Midbrain (tissue), 1 donor: ENCODE measurements at regions not wholly inside any gene's neighbourhood (a gene's known extent, or its start where the extent isn't known, plus 50 kb on each side); places are given as distances from the start of the nearest gene placed in this dataset.
"Not testable (repeated sequence)": the region's sequence is repeated elsewhere in the genome, so short reads cannot be mapped to it uniquely, and the experiment has no call there.

Source experiments
- DNase-seq: peaks from one replicate; lab custom pipeline; 2025; lab: John Stamatoyannopoulos, UW

DNA sequence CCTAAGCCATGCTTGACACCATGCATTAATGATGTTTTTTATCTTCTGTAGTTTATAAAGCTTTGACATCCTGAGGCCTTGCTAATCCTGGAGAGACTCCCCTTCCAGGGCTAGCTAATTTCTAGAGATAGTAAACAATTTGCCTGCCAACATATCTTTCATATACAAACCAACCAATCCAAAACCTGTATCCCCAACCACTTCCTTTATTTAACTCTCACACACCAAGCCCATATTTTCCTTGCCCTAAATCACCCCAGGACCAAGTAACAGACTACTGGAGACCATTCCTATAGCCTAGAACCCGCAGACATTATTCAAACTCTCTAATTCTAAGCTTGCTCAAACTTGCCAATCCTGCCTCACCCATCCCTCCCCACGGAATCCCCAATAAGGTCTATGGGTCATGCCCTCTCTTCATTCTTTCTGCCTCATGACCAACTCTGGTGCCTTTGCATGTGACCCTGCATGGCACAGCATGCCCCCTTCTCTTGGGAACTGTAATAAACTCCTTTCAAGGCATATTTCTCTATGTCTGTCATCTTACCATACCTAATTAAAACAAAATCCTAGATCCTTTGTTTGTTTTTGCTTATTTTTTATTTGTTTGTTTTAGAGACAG, 116.6 kb upstream of the CACUL1 start:
- DNase-seq = no peak

DNA sequence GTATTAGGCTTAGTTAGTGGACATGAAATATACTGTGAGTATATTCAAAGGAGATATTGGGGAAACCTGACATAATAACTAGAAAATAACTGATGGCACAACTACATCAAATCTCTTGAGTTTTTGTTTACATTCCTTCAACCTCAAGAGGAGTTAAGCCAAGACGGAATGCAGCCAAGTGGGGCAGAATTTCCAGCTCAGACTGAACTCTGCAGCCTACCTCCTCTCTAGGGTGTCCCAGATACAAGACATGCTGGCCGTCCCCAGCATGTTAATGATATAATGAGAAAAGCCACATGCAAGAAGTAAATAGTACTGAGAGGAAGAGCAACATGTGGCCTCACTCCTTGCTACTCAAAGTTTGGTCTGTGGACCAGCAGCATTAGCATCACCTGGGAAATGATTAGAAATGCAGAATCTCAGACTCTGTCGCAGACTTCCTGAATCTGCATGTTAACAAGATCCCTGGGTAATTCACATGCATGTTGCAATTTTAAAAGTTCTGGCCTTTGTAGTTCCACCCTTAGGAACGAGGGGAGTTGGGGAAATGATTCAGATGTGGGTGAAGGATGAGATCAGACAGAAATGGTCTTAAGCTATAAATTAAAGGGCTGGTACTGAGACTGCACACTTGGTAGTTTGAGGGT, 118.4 kb upstream of the CACUL1 start:
- DNase-seq = no peak

DNA sequence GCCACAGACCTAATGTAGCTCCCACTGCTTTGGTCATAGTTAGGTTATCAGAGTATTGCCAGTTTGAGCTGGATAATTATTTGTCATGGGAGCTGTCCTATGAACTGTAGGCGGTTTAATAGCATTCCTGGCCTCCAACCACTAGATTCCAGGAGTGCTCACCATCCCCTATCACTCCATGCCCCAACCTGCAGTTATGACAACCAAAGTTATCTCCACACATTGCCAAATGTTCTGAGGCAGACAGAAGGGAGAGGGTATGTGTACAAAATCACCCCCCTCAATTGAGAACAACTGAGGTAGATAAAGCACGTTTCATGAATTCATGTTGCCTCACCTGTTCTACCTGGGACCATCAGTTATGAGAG, 119.0 kb upstream of the CACUL1 start:
- no peak for DNase-seq

DNA sequence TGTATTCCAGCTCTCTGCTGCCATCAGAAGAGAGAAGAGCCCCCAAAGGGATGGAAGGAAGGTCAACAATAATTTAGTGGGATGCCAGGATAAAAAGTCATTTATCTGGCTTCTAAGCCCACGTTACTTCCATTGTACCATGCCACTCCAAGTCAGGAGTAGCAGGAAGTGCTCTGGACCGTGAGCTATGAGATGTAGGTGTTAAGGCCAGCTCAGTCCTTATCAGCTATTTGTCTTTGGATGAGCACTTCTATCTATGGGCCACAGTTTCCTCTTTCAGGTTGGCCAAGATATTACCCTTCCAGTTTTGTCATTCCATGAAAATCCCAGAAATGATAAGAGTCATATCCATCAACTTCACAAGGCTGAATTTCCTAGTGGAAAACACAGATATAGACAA, 119.4 kb upstream of the CACUL1 start:
- DNase-seq = no peak

DNA sequence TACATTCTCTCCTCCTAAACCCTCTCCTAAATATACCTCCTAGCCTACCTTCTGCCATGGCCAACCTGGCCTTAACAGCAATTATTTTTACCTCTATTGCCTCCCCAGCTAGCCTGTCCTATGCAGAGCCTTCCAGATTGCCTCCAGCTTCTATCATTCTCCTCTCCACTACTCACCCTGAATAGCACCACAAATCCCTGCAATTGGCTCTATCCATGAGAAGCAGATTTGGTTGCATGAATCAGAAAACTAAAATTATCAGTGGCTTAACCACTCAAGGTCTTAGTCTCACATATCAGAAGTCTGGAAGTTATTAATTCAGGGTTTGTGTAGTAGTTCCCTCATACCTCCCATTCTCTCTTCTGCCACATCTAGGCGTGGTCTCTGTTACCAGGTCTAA, 120.3 kb upstream of the CACUL1 start:
- no peak for DNase-seq

DNA sequence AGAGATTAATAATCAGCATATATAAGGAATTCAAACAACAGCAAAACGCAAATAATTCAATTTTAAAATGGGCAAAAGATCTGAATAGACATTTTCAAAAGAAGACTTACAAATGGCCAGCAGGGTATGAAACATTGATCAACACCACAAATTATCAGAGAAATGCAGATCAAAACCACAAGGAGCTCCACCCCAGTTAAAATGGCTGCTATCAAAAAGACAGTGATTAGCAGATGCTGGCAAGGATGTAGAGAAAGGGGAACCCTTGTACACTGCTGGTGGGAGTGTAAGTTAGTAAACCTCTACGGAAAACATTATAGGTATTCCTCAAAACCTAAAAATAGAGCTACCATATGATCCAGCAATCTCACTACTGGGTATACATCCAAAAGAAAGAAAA, 128.0 kb upstream of the CACUL1 start:
- no peak for DNase-seq

DNA sequence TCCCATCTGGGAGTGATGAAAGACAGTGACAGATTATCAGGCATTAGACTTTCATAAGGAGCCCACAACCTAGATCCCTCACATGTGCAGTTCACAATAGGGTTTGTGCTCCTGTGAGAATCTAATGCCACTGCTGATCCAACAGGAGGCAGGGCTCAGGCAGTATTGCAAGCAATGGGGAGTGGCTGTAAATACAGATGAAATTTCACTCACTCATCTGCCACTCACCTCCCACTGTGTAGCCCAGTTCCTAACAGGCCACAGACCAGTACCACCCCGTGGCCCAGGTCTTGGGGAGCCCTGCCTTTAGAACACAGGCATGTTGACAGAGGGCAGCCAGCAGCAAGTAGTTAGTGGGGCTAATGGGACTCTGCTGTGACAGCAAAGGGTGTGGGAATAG, 137.3 kb upstream of the NANOS1 start:
- DNase-seq = no peak

DNA sequence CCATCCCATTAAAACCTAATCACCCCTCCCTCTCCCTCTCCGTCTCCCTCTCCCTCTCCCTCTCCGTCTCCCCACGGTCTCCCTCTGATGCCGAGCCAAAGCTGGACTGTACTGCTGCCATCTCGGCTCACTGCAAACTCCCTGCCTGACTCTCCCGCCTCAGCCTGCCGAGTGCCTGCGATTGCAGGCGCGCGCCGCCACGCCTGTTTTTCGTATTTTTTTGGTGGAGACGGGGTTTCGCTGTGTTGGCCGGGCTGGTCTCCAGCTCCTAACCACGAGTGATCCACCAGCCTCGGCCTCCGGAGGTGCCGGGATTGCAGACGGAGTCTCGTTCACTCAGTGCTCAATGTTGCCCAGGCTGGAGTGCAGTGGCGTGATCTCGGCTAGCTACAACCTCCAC, 134.6 kb upstream of the NANOS1 start:
- not testable (repeated sequence) for DNase-seq

DNA sequence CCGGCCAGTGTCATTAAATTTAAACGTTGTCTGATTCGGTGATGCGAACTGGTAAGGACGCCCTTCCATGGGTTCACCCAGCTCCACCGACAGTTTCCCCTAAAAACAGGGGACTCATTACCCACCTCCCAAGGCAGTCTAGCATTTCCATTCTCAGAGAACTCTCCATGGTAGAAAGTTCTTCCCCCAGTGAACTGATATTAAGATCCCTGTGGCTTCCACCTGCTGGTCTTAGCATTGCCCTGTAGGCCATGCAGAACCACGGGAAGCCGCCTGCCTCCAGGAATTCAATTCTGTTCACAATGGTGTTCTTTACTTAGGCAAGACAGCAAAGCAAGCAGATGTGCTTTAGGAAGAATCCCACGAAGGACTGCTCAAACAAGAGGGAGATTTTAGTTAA, 128.9 kb upstream of the NANOS1 start:
- no peak for DNase-seq

DNA sequence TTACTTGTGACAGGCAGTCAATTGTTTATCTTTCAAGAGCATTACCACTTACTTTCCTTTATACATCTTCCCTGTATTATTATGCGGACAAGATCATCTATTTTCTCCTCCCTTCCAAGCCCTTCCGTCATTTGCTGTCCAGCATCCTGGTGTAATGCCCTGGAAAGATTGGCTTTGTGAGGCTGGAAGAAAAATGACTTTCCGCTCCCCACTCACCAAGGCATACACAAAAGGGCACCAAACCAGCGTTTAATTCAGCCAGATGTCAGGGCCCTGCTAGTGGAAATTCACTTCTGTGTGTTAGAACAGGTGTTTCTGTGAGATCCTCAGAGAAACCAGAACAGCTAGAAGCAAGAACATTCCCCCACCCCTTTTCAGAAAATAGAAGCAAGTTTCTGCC, 128.1 kb upstream of the NANOS1 start:
- no peak for DNase-seq

DNA sequence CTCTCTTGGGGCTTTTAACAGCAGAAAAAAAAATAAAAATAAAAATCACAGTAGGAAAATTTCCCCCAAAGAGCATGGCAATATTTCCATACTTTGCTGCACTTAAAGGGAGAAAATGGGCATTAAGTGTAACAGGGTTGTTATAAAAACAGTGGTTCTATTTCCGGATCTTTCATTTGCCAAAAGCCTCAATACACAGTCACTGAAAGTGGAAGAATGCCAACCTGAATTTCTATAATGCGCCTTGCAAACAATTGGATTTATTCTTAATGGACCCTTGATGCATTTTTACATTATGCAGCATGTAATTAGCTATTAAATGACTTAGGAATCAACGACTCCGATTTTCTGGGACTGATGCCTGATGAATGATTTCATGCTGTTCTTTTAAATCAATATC, 127.6 kb upstream of the NANOS1 start:
- DNase-seq = no peak

DNA sequence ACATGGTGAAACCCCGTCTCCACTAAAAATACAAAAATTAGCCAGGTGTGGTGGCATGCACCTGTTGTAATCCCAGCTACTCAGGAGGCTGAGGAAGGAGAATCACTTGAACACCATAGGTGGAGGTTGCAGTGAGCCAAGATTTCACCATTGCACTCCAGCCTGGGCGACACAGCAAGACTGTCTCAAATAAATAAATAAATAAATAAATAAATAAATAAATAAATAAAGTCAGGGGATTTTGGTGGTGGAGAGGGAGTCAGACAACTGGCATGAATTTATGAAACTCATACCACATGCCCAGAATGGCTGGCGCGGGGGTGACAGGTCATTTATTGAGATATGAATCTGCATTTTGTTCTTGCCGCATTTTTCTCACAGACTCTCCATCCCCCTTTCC, 126.9 kb upstream of the NANOS1 start:
- not testable (repeated sequence) for DNase-seq

DNA sequence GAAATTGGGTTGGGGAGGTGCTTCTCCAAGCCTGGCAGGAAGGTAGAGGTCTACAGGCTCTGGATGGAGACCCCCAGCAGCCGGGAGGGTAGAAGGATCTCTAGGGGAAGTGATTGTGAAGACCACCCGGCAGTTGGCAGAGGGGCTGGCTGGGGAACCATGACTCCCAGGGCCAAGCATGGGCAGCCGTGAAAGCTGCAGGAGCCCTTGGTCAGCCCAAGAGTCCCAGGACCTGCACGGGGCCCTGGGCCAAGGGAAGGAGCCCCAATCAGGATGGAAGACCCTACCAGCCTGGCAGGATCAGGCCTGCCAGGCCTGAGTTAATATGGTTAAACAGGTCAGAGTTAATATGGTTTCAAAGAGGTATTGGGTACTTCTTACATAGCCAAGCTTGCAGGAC, 126.3 kb upstream of the NANOS1 start:
- DNase-seq = no peak

DNA sequence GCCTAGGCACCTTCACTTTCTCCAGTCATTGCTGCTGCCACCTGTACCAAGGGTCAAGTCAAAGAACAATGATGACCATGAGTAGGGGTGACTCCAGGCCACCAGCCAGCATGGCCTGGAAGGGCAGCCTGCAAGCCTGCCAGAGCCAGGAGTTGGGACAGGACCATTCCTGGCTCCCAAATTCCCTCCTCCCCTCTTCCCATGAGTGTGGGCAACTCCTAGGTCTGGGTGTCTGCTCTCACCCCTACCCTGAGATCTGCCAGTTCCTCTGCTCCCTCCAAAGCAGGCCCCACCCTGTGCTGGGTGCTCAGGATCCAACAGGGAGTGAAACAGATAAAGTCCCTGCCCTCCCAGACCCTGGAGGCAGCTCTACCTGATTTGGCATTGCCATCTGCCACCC, 125.8 kb upstream of the NANOS1 start:
- no peak for DNase-seq

DNA sequence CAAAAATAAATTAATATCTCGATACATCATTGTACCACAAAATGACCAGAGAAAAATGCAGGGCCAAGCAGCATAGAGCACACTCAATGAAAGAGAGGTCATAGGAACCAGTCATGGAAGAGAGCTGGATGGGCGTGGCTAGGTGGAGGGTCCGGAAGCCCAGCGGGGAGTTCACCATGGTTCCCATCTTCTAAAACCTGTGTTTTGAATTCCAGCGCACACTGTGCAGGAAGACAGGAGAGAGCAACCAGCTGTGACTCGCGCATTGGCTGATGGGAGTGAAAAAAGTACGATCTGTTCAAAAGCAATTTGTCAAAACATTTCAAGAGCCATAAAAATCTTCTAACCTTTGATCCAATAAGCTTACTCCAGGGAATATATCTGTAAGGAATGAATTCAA, 125.2 kb upstream of the NANOS1 start:
- no peak for DNase-seq

DNA sequence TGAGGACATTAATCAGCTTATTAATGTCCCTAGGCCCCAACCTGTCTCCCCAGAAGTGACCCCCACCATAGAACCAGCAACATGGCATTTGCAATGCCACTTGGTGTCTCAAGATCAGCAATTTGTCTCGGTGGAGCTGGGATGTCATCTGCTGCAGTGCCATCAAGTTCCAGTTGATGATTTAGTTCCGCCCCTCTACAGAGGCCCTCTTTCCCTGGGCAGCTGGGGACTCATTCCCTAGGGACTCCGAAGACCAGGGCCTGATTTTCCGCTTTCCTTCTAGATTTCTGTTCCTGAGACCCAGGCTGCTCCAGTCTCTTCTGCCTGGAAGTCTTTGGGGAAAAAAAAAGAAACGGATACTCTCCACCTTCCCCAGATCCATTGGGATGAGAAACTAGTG, 122.5 kb upstream of the NANOS1 start:
- DNase-seq = no peak

DNA sequence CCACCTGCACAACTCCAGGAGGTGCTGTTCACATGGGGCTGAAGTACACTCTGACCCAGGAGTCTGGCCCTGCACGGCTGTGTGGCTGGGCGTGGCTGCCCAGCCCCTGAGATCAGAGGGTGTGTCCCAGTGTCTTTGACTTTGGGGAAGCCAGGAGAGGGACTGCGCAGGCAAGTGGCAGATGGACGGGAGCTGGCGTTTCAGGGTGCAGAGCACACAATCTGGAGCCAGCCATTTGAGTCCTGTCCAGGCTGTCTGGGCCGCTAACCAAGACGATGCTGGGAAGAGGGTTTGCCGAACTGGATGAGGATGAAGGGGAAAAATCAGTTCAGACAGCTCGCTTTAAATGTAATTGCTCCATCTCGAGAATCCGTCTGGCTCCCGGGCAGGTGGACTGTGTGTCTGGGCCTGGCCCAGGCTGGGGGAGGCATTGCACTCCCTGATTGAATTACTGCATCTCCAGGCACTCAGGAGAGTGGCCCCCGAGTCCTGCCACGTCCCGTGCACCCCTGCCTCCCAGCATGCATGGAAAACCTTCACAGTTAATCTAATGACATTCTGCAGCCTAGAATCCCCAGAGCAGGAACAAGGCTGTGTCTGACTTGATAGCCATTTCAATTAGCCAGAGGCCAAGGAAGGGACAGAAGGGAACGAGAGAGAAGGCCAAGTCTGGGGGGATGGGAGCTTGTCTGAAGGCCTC, 120.8 kb upstream of the NANOS1 start:
- no peak for DNase-seq

DNA sequence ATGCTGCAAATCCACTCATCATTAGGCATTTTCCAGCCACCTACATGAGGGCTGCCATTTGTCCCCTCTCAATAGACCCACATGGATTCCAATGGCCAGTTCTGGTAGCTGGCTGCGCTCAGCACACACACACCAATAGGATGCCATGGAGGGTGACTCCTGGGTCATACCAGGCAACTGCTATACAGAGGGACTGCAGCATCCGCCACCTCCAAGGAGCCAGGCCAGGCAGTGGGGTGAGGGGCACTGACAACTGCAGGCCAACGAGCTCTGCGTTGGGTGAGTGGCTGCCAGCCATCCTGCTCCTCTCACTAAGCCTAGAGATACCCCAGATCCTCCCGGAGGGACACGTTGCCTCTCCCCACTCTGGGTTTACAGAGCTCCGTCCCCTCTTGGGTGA, 118.8 kb upstream of the NANOS1 start:
- DNase-seq = no peak

DNA sequence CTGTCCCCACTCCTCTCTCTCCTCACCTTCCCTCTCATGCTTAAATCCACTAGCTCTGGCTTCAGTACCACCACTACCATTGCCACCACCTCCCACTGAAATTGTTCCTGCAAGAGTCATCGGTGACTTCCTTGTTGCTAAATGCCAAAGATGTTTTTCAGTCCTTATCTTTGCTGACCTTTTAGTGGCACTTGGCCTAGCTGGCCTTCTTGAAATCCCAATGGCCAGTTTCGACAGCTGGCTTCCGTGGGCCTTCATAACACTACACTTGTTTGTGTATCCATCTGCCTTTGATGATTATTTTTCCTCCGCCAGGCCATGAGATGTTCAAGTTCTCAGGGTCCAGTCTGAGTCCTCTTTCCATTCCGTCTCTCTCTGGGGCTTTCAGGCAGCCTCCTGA, 118.2 kb upstream of the NANOS1 start:
- no peak for DNase-seq

DNA sequence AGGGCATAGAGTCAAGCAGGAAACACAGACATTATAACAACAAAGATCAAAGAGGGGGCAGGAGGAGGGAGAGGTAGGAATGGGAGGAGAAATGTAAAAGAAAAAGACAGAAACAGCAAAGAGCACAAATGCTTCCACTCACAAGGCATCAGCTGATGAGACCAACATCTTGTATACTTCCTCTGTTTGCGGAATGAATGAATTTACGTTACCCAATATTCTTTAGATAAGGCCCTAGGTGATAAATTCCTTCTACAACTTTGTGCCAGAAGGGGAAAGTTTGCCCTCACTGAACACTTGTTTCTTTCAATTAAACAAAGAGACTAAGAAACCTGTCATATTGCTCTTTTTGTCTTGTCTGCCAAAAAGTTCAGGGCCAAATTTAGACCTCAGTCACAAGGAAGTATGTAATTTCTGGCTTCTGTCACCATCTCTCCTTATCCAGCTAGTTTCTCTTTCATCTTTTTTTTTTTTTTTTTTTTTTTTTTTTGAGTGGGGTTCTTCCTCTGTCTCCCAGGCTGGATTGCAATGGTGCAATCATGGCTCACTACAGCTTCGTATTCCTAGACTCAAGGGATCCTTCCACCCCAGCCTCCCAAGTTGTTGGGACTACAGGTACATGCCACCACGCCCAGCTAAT, 116.4 kb upstream of the NANOS1 start:
- no peak for DNase-seq

DNA sequence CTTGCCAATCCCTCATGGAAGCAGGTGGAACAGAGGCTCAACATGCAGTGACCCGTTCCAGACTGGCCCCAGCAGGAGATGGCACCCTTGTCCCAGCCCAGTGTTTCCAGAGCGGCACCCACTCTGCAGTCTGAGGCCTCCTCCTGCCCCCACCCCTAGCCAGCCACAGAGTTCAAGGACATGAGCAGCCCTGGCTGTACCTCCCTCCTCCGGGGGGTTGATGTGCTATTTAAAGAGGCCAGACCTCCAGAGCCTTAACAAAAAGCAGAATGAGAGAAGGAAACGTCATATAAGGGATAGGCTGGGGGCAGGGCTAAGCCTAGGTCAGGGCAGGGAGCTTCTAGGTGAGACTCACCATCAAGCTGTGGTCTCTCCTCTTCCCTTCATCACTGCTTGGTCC, 115.7 kb upstream of the NANOS1 start:
- DNase-seq = no peak

DNA sequence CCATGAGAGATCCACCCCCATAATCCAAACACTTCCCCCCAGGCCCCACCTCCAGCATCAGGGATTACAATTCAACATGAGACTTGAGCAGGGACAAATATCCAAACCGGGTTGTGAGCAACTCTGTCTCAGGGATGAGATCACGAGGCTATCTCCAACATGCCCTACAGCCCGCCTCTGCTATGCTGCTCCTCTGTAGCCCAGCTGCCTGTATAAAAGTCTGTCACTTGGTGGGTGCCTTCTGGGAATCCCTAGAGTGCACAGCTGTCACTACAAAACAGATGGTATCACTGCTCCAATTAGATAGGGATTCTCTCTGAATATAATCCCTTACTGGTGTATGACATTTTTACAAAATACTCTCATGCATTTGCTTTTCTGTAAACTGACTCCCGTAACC, 114.9 kb upstream of the NANOS1 start:
- DNase-seq = no peak

DNA sequence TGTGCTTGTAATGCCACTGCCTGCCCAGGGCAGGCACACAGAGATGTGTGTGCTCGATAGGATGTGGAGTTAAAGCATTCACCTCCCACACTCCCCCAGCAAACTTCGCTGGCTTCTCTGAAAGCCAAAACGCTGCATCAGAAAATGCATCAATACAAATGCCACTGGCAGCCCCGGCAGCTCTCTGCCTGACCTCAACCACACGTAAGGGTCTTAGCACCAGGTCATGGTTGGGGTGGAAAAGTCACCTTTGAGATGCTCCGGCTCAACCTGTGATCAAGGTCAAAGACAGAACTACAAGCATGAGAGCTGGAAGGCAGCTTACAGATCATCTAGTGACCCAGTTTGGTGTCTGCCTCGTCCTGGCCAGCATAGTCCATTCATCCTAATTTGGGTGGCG, 114.4 kb upstream of the NANOS1 start:
- DNase-seq = no peak
